ENCODE measurements at regions not wholly inside any gene's neighbourhood (a gene's known extent, or its start where the extent isn't known, plus 50 kb on each side); places are given as distances from the start of the nearest gene placed in this dataset.

GRCh38 chr14:86847140-86847539, 1145.8 kb downstream of the GALC start:
- peaks cover 20% of the 10 kb centered on the region for H3K9me3 Mint-ChIP-seq
- no peaks in the 10 kb centered on the region for H3K36me3 Mint-ChIP-seq
- no peak for ATAC-seq
- DNase-seq (ENCODE audit: low spot score in 2 of 2), result no peak
- no peaks in the 10 kb centered on the region for H3K4me1 Mint-ChIP-seq
- no peak overlapping the region for H3K27ac Mint-ChIP-seq
- H3K4me3 Mint-ChIP-seq, result no peak overlapping the region

- Mint-ChIP-seq H3K4me3 (no peak overlapping the region), H3K4me1 (no peaks in the 10 kb centered on the region), H3K9me3 (no peaks in the 10 kb centered on the region), H3K36me3 (no peaks in the 10 kb centered on the region), H3K27ac (no peak overlapping the region)
- peak; percentile 40 for ATAC-seq
- no peak for DNase-seq (ENCODE audit: low spot score in 2 of 2)
Measured at GRCh38 chr14:86838363-86838762, 1154.6 kb downstream of the GALC start.

- DNase-seq (ENCODE audit: low spot score in 2 of 2), result no peak
- peaks cover 17% of the 10 kb centered on the region for H3K9me3 Mint-ChIP-seq
- no peak overlapping the region for H3K27ac Mint-ChIP-seq
- no peak for ATAC-seq
- no peak overlapping the region for H3K4me3 Mint-ChIP-seq
- no peaks in the 10 kb centered on the region for H3K36me3 Mint-ChIP-seq
- H3K4me1 Mint-ChIP-seq, result no peaks in the 10 kb centered on the region
Measured at GRCh38 chr14:86826661-86827060, 1166.3 kb downstream of the GALC start.

- Mint-ChIP-seq H3K36me3 (no peaks in the 10 kb centered on the region), H3K27ac (no peak overlapping the region), H3K9me3 (peaks cover 14% of the 10 kb centered on the region), H3K4me3 (no peak overlapping the region), H3K4me1 (no peaks in the 10 kb centered on the region)
- DNase-seq (ENCODE audit: low spot score in 2 of 2), result no peak
- no peak for ATAC-seq
Measured at GRCh38 chr14:86824167-86824566, 1168.8 kb downstream of the GALC start.

- no peak overlapping the region for H3K4me3 Mint-ChIP-seq
- H3K9me3 Mint-ChIP-seq, result peaks cover 14% of the 10 kb centered on the region
- H3K27ac Mint-ChIP-seq, result no peak overlapping the region
- H3K4me1 Mint-ChIP-seq, result no peaks in the 10 kb centered on the region
- DNase-seq (ENCODE audit: low spot score in 2 of 2), result no peak
- no peak for ATAC-seq
- no peaks in the 10 kb centered on the region for H3K36me3 Mint-ChIP-seq
Measured at GRCh38 chr14:86823581-86823980, 1169.4 kb downstream of the GALC start.

- no peak overlapping the region for H3K4me3 Mint-ChIP-seq
- peaks cover 22% of the 10 kb centered on the region for H3K9me3 Mint-ChIP-seq
- no peaks in the 10 kb centered on the region for H3K36me3 Mint-ChIP-seq
- no peak for ATAC-seq
- no peak for DNase-seq (ENCODE audit: low spot score in 2 of 2)
- no peak overlapping the region for H3K27ac Mint-ChIP-seq
- no peaks in the 10 kb centered on the region for H3K4me1 Mint-ChIP-seq
Measured at GRCh38 chr14:86815341-86815740, 1177.6 kb downstream of the GALC start.

GRCh38 chr14:86802726-86803125, 1190.3 kb downstream of the GALC start:
- H3K9me3 Mint-ChIP-seq, result peaks cover 8% of the 10 kb centered on the region
- H3K27ac Mint-ChIP-seq, result no peak overlapping the region
- no peaks in the 10 kb centered on the region for H3K4me1 Mint-ChIP-seq
- no peak overlapping the region for H3K4me3 Mint-ChIP-seq
- no peak for ATAC-seq
- H3K36me3 Mint-ChIP-seq, result no peaks in the 10 kb centered on the region
- no peak for DNase-seq (ENCODE audit: low spot score in 2 of 2)

GRCh38 chr14:86799244-86799647, 1193.7 kb downstream of the GALC start:
- no peaks in the 10 kb centered on the region for H3K36me3 Mint-ChIP-seq
- H3K27ac Mint-ChIP-seq, result no peak overlapping the region
- H3K4me1 Mint-ChIP-seq, result no peaks in the 10 kb centered on the region
- ATAC-seq, result no peak
- peaks cover 3% of the 10 kb centered on the region for H3K9me3 Mint-ChIP-seq
- DNase-seq (ENCODE audit: low spot score in 2 of 2), result no peak
- no peak overlapping the region for H3K4me3 Mint-ChIP-seq

GRCh38 chr14:86798330-86798729, 1194.7 kb downstream of the GALC start:
- peaks cover 7% of the 10 kb centered on the region for H3K9me3 Mint-ChIP-seq
- ATAC-seq (no peak), DNase-seq (ENCODE audit: low spot score in 2 of 2) (no peak)
- no peaks in the 10 kb centered on the region for H3K36me3 Mint-ChIP-seq
- H3K4me3 Mint-ChIP-seq, result no peak overlapping the region
- H3K4me1 Mint-ChIP-seq, result no peaks in the 10 kb centered on the region
- H3K27ac Mint-ChIP-seq, result no peak overlapping the region

GRCh38 chr14:86797075-86797351, 1196.0 kb downstream of the GALC start:
- ATAC-seq (no peak), DNase-seq (ENCODE audit: low spot score in 2 of 2) (no peak)
- Mint-ChIP-seq H3K9me3 (peaks cover 10% of the 10 kb centered on the region), H3K4me1 (no peaks in the 10 kb centered on the region), H3K36me3 (no peaks in the 10 kb centered on the region), H3K4me3 (no peak overlapping the region), H3K27ac (no peak overlapping the region)

GRCh38 chr14:86796221-86797074, 1196.5 kb downstream of the GALC start:
- Mint-ChIP-seq H3K36me3 (no peaks in the 10 kb centered on the region), H3K27ac (no peak overlapping the region), H3K4me3 (no peak overlapping the region), H3K9me3 (peaks cover 11% of the 10 kb centered on the region), H3K4me1 (no peaks in the 10 kb centered on the region)
- no peak for DNase-seq (ENCODE audit: low spot score in 2 of 2)
- no peak for ATAC-seq

- peaks cover 13% of the 10 kb centered on the region for H3K9me3 Mint-ChIP-seq
- DNase-seq (ENCODE audit: low spot score in 2 of 2) (no peak), ATAC-seq (no peak)
- H3K4me1 Mint-ChIP-seq, result no peaks in the 10 kb centered on the region
- H3K4me3 Mint-ChIP-seq, result no peak overlapping the region
- H3K27ac Mint-ChIP-seq, result no peak overlapping the region
- H3K36me3 Mint-ChIP-seq, result no peaks in the 10 kb centered on the region
Measured at GRCh38 chr14:86794689-86795088, 1198.3 kb downstream of the GALC start.

- H3K4me3 Mint-ChIP-seq, result no peak overlapping the region
- ATAC-seq (no peak), DNase-seq (ENCODE audit: low spot score in 2 of 2) (no peak)
- H3K9me3 Mint-ChIP-seq, result peaks cover 10% of the 10 kb centered on the region
- H3K36me3 Mint-ChIP-seq, result no peaks in the 10 kb centered on the region
- H3K27ac Mint-ChIP-seq, result no peak overlapping the region
- no peaks in the 10 kb centered on the region for H3K4me1 Mint-ChIP-seq
Measured at GRCh38 chr14:86790408-86791364, 1202.3 kb downstream of the GALC start.

GRCh38 chr14:86788224-86788623, 1204.8 kb downstream of the GALC start:
- peaks cover 9% of the 10 kb centered on the region for H3K9me3 Mint-ChIP-seq
- ATAC-seq (no peak), DNase-seq (ENCODE audit: low spot score in 2 of 2) (no peak)
- no peaks in the 10 kb centered on the region for H3K36me3 Mint-ChIP-seq
- no peaks in the 10 kb centered on the region for H3K4me1 Mint-ChIP-seq
- H3K27ac Mint-ChIP-seq, result no peak overlapping the region
- H3K4me3 Mint-ChIP-seq, result no peak overlapping the region

- Mint-ChIP-seq H3K27ac (no peak overlapping the region), H3K4me1 (no peaks in the 10 kb centered on the region), H3K36me3 (no peaks in the 10 kb centered on the region), H3K9me3 (peaks cover 9% of the 10 kb centered on the region), H3K4me3 (no peak overlapping the region)
- ATAC-seq, result no peak
- DNase-seq (ENCODE audit: low spot score in 2 of 2), result no peak
Measured at GRCh38 chr14:86787717-86788116, 1205.3 kb downstream of the GALC start.

- H3K36me3 Mint-ChIP-seq, result no peaks in the 10 kb centered on the region
- H3K4me1 Mint-ChIP-seq, result no peaks in the 10 kb centered on the region
- H3K4me3 Mint-ChIP-seq, result no peak overlapping the region
- ATAC-seq, result no peak
- H3K9me3 Mint-ChIP-seq, result peaks cover 10% of the 10 kb centered on the region
- H3K27ac Mint-ChIP-seq, result no peak overlapping the region
- no peak for DNase-seq (ENCODE audit: low spot score in 2 of 2)
Measured at GRCh38 chr14:86782092-86782580, 1210.8 kb downstream of the GALC start.
